Vagina (tissue), 2 donors: ENCODE measurements at regions not wholly inside any gene's neighbourhood (a gene's known extent, or its start where the extent isn't known, plus 50 kb on each side); places are given as distances from the start of the nearest gene placed in this dataset.

Source experiments
- DNase-seq, 2 donors: peaks; one replicate each; pipeline ENCODE4 v3.0.0-alpha.2; 2017; ENCODE audit errors: extremely low spot score in 2 of 2
- H3K27ac ChIP-seq: fragments of 200-600 bp; sonication (generic); one replicate; pipeline ENCODE4 v1.5.1; 2019
- H3K27me3 ChIP-seq: fragments of 200-600 bp; sonication (generic); one replicate; pipeline ENCODE4 v1.5.1; 2019
- H3K36me3 ChIP-seq, 2 donors: fragments of 200-600 bp; sonication (generic); one replicate each; pipeline ENCODE4 v1.5.1; 2017 to 2019
- H3K4me1 ChIP-seq: fragments of 200-600 bp; sonication (generic); one replicate; pipeline ENCODE4 v1.5.1; 2019
- H3K4me3 ChIP-seq, 2 donors: fragments of 200-600 bp; sonication (generic); 1 replicate in 1 of 2; 2 replicates in 1 of 2; pipeline ENCODE4 v1.5.1; 2016 to 2019
- H3K9me3 ChIP-seq: fragments of 200-600 bp; sonication (generic); one replicate; pipeline ENCODE4 v1.5.1; 2019
- CTCF ChIP-seq, 3 experiments: fragments of 450-650 bp in 2 of 3; fragments of 200-600 bp in 1 of 3; sonication (generic) in 1 of 3; IDR thresholded peaks; one replicate each; pipeline ENCODE4 v1.5.1; 2017 to 2019; ENCODE audit warnings: antibody characterized with exemption in 3 of 3, mild to moderate bottlenecking in 2 of 3, moderate library complexity in 2 of 3
- POLR2A ChIP-seq, 2 donors: fragments of 450-650 bp; IDR thresholded peaks; one replicate each; pipeline ENCODE4 v1.6.1; 2017; ENCODE audit warnings: antibody characterized with exemption in 2 of 2, mild to moderate bottlenecking in 2 of 2, moderate library complexity in 2 of 2
- POLR2AphosphoS5 ChIP-seq, 2 donors: sonication (generic); formaldehyde crosslinking; IDR thresholded peaks; one replicate each; pipeline ENCODE4 v1.9.0; 2017; ENCODE audit warnings: antibody characterized with exemption in 2 of 2, mild to moderate bottlenecking in 2 of 2, low read depth in 1 of 2; ENCODE audit not compliant: insufficient read depth in 1 of 2
- intact Hi-C: fragments of 100-400 bp; cut with DNase I; formaldehyde crosslinking; loops from one replicate; pipeline ENCODE4 v1.15.1; 2023

GRCh38 chr5:2453781-2454180 lies 297.7 kb downstream of the IRX2 start:
- TF ChIP-seq CTCF (IDR thresholded peaks at IDR 0.05) (no peak), POLR2A (IDR thresholded peaks at IDR 0.05) (no peak), POLR2AphosphoS5 (IDR thresholded peaks at IDR 0.05; ENCODE audit: insufficient read depth in 1 of 2, low read depth in 1 of 2) (no peak)
- H3K27me3 ChIP-seq, result no peaks in the 10 kb centered on the region
- no peak overlapping the region for H3K4me3 ChIP-seq
- H3K27ac ChIP-seq, result no peak overlapping the region
- intact Hi-C loops, result no loop called here
- no peaks in the 10 kb centered on the region for H3K4me1 ChIP-seq
- no peak for DNase-seq
- H3K9me3 ChIP-seq, result no peaks in the 10 kb centered on the region
- no peaks in the 10 kb centered on the region for H3K36me3 ChIP-seq

- Histone ChIP-seq H3K4me3 (no peak overlapping the region), H3K36me3 (no peaks in the 10 kb centered on the region), H3K4me1 (no peaks in the 10 kb centered on the region), H3K9me3 (no peaks in the 10 kb centered on the region), H3K27me3 (no peaks in the 10 kb centered on the region), H3K27ac (no peak overlapping the region)
- DNase-seq, result no peak
- TF ChIP-seq POLR2A (IDR thresholded peaks at IDR 0.05), result no peak
- TF ChIP-seq POLR2AphosphoS5 (IDR thresholded peaks at IDR 0.05; ENCODE audit: insufficient read depth in 1 of 2, low read depth in 1 of 2), result no peak
- TF ChIP-seq CTCF (IDR thresholded peaks at IDR 0.05), result no peak
- intact Hi-C loops, result no loop called here
Measured at GRCh38 chr5:2451100-2451499, 300.4 kb downstream of the IRX2 start.

GRCh38 chr5:2442496-2443354 lies 308.8 kb downstream of the IRX2 start:
- no peaks in the 10 kb centered on the region for H3K9me3 ChIP-seq
- DNase-seq, result peak in 1 of 2 donors; percentile 58
- intact Hi-C loops, result no loop called here
- H3K27ac ChIP-seq, result no peak overlapping the region
- no peaks in the 10 kb centered on the region for H3K27me3 ChIP-seq
- no peaks in the 10 kb centered on the region for H3K4me1 ChIP-seq
- no peak for TF ChIP-seq CTCF (IDR thresholded peaks at IDR 0.05)
- TF ChIP-seq POLR2AphosphoS5 (IDR thresholded peaks at IDR 0.05; ENCODE audit: insufficient read depth in 1 of 2, low read depth in 1 of 2), result no peak
- no peak for TF ChIP-seq POLR2A (IDR thresholded peaks at IDR 0.05)
- H3K4me3 ChIP-seq, result no peak overlapping the region
- H3K36me3 ChIP-seq, result no peaks in the 10 kb centered on the region

- no peaks in the 10 kb centered on the region for H3K36me3 ChIP-seq
- peak in 1 of 2 donors; percentile 58 for DNase-seq
- intact Hi-C loops, result no loop called here
- no peak overlapping the region for H3K4me3 ChIP-seq
- no peak overlapping the region for H3K27ac ChIP-seq
- no peak for TF ChIP-seq POLR2A (IDR thresholded peaks at IDR 0.05)
- TF ChIP-seq CTCF (IDR thresholded peaks at IDR 0.05), result no peak
- TF ChIP-seq POLR2AphosphoS5 (IDR thresholded peaks at IDR 0.05; ENCODE audit: insufficient read depth in 1 of 2, low read depth in 1 of 2), result no peak
- H3K9me3 ChIP-seq, result no peaks in the 10 kb centered on the region
- H3K4me1 ChIP-seq, result no peaks in the 10 kb centered on the region
- no peaks in the 10 kb centered on the region for H3K27me3 ChIP-seq
Measured at GRCh38 chr5:2441495-2442180, 309.8 kb downstream of the IRX2 start.

- intact Hi-C loops, result no loop called here
- DNase-seq, result peak in 1 of 2 donors; percentile 5
- TF ChIP-seq CTCF (IDR thresholded peaks at IDR 0.05), result no peak
- TF ChIP-seq POLR2A (IDR thresholded peaks at IDR 0.05), result no peak
- Histone ChIP-seq H3K36me3 (no peaks in the 10 kb centered on the region), H3K27ac (no peak overlapping the region), H3K9me3 (no peaks in the 10 kb centered on the region), H3K27me3 (no peaks in the 10 kb centered on the region), H3K4me3 (no peak overlapping the region), H3K4me1 (no peaks in the 10 kb centered on the region)
Measured at GRCh38 chr5:2439608-2440007, 311.9 kb downstream of the IRX2 start.
